CD4-positive, alpha-beta T cell treated with Interleukin-12 subunit alpha and Interleukin-12 subunit beta, for 1 hour (primary cell): ENCODE measurements at regions not wholly inside any gene's neighbourhood (a gene's known extent, or its start where the extent isn't known, plus 50 kb on each side); places are given as distances from the start of the nearest gene placed in this dataset.

Source experiments
- DNase-seq: peaks from one replicate; pipeline ENCODE4 v3.0.0-alpha.2; 2020

- no peak for DNase-seq
Measured at GRCh38 chr2:67625690-67626475, 228.8 kb downstream of the ETAA1 start.

- DNase-seq = no peak
Measured at GRCh38 chr2:67626656-67627055, 229.5 kb downstream of the ETAA1 start.

GRCh38 chr2:67627456-67628207 is 230.5 kb downstream of the ETAA1 start:
- no peak for DNase-seq

- no peak for DNase-seq
Measured at GRCh38 chr2:67628892-67629291, 231.8 kb downstream of the ETAA1 start.

GRCh38 chr2:67631483-67631882 is 234.3 kb downstream of the ETAA1 start:
- no peak for DNase-seq

- no peak for DNase-seq
Measured at GRCh38 chr2:67633212-67633856, 236.2 kb downstream of the ETAA1 start.

GRCh38 chr2:67638146-67638545 is 241.0 kb downstream of the ETAA1 start:
- no peak for DNase-seq

GRCh38 chr2:67641312-67642045 is 244.3 kb downstream of the ETAA1 start:
- DNase-seq = no peak

GRCh38 chr2:67642046-67642382 is 244.9 kb downstream of the ETAA1 start:
- no peak for DNase-seq

- DNase-seq = no peak
Measured at GRCh38 chr2:67642961-67643360, 245.8 kb downstream of the ETAA1 start.

GRCh38 chr2:67645280-67646138 is 248.4 kb downstream of the ETAA1 start:
- DNase-seq = no peak

- DNase-seq = no peak
Measured at GRCh38 chr2:67646714-67647333, 249.7 kb downstream of the ETAA1 start.

- no peak for DNase-seq
Measured at GRCh38 chr2:67649331-67650261, 252.5 kb downstream of the ETAA1 start.

GRCh38 chr2:67650291-67651133 is 253.4 kb downstream of the ETAA1 start:
- no peak for DNase-seq

- no peak for DNase-seq
Measured at GRCh38 chr2:67651565-67651964, 254.4 kb downstream of the ETAA1 start.

GRCh38 chr2:67652679-67653078 is 255.5 kb downstream of the ETAA1 start:
- DNase-seq = no peak

- DNase-seq = no peak
Measured at GRCh38 chr2:67656875-67657274, 259.7 kb downstream of the ETAA1 start.

- no peak for DNase-seq
Measured at GRCh38 chr2:67658820-67659219, 261.7 kb downstream of the ETAA1 start.

- no peak for DNase-seq
Measured at GRCh38 chr2:67660015-67660602, 263.0 kb downstream of the ETAA1 start.
